Natural killer cell (primary cell): ENCODE measurements at regions not wholly inside any gene's neighbourhood (a gene's known extent, or its start where the extent isn't known, plus 50 kb on each side); places are given as distances from the start of the nearest gene placed in this dataset.

Source experiments
- ATAC-seq, 3 donors: fragments of 150-1000 bp in 2 of 3; fragments of 200-7000 bp in 1 of 3; cut with Tn5 transposase; 1 replicate in 1 of 3; 2 replicates in 2 of 3; pipeline ENCODE4 v1.10.0; 2021; ENCODE audit warnings: mild to moderate bottlenecking in 2 of 3, moderate library complexity in 2 of 3
- DNase-seq, 2 donors: peaks; one replicate each; pipeline versions ENCODE4 v3.0.0 to v3.0.0-alpha.2; 2013 to 2021; ENCODE audit warnings: mixed read lengths in 1 of 2
- H3K27ac ChIP-seq: one replicate; pipeline ENCODE4 v1.5.1; 2013; ENCODE audit warnings: mild to moderate bottlenecking, low read length
- H3K27me3 ChIP-seq: one replicate; pipeline ENCODE4 v1.6.1; 2013; ENCODE audit warnings: low read length; ENCODE audit not compliant: control insufficient read depth, insufficient read depth
- H3K36me3 ChIP-seq: one replicate; pipeline ENCODE4 v1.6.1; 2013; ENCODE audit warnings: low read length; ENCODE audit not compliant: control insufficient read depth, insufficient read depth
- H3K4me1 ChIP-seq: one replicate; pipeline ENCODE4 v1.6.1; 2013; ENCODE audit warnings: low read length; ENCODE audit not compliant: control insufficient read depth, insufficient read depth
- H3K4me3 ChIP-seq: one replicate; pipeline ENCODE4 v1.5.1; 2013; ENCODE audit warnings: low read length
- H3K9me3 ChIP-seq: one replicate; pipeline ENCODE4 v1.6.1; 2013; ENCODE audit warnings: low read length; ENCODE audit not compliant: control insufficient read depth, insufficient read depth
- H3K27ac Mint-ChIP-seq, 2 donors: one replicate each; pipeline ENCODE4 v1.8.0; 2022; ENCODE audit warnings: mild to moderate bottlenecking in 2 of 2, mixed read lengths in 2 of 2, moderate library complexity in 1 of 2
- H3K27me3 Mint-ChIP-seq, 2 donors: one replicate each; pipeline ENCODE4 v1.8.0; 2022; ENCODE audit warnings: low read depth in 2 of 2, mixed read lengths in 2 of 2
- H3K36me3 Mint-ChIP-seq: one replicate; pipeline ENCODE4 v1.8.0; 2022; ENCODE audit warnings: mixed read lengths
- H3K4me1 Mint-ChIP-seq, 2 donors: one replicate each; pipeline ENCODE4 v1.8.0; 2022; ENCODE audit warnings: mixed read lengths in 2 of 2
- H3K4me3 Mint-ChIP-seq: one replicate; pipeline ENCODE4 v1.8.0; 2022; ENCODE audit warnings: mild to moderate bottlenecking, moderate library complexity, mixed read lengths
- H3K9me3 Mint-ChIP-seq, 2 donors: one replicate each; pipeline ENCODE4 v1.8.0; 2022; ENCODE audit warnings: mixed read lengths in 2 of 2
- WGBS: methylation state at CpG from one replicate; pipeline ENCODE4 v1.1.7; 2013; ENCODE audit warnings: missing lambda C conversion rate; ENCODE audit not compliant: insufficient coverage; 5-methylcytosine and 5-hydroxymethylcytosine counted together
- intact Hi-C: fragments of 100-400 bp; cut with micrococcal nuclease; formaldehyde crosslinking; loops from one replicate; pipeline ENCODE4 v1.14.2; 2022
- TF ChIP-seq, protein P1 (sequence below): fragments of 200-600 bp; IDR thresholded peaks from one replicate; pipeline ENCODE4 v1.8.0; 2022; ENCODE audit warnings: antibody characterized with exemption

DNA sequence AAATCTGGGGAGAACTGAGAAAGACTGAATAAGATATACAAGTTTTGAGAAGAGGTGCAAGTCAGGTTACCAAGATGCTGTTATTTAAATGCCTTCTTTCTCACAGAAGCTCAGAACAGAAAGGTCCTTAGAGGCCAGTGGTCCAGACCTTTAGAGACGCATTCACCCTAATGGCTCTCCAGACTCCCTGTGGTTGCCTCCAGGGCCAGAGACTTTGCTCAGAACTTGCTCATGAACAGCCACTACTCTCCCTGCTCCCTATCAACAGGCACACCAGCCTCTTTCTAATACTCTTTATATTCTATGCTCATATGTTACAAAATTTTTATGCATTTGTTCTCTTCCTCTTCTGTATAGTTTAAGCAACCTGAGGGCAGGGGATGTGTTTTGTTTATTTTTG is 349.0 kb upstream of the TNP1 start:
- intact Hi-C loops = no loop called here
- TF ChIP-seq, protein P1, sequence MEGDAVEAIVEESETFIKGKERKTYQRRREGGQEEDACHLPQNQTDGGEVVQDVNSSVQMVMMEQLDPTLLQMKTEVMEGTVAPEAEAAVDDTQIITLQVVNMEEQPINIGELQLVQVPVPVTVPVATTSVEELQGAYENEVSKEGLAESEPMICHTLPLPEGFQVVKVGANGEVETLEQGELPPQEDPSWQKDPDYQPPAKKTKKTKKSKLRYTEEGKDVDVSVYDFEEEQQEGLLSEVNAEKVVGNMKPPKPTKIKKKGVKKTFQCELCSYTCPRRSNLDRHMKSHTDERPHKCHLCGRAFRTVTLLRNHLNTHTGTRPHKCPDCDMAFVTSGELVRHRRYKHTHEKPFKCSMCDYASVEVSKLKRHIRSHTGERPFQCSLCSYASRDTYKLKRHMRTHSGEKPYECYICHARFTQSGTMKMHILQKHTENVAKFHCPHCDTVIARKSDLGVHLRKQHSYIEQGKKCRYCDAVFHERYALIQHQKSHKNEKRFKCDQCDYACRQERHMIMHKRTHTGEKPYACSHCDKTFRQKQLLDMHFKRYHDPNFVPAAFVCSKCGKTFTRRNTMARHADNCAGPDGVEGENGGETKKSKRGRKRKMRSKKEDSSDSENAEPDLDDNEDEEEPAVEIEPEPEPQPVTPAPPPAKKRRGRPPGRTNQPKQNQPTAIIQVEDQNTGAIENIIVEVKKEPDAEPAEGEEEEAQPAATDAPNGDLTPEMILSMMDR = no peak
- no peaks in the 10 kb centered on the region for H3K36me3 Mint-ChIP-seq

DNA sequence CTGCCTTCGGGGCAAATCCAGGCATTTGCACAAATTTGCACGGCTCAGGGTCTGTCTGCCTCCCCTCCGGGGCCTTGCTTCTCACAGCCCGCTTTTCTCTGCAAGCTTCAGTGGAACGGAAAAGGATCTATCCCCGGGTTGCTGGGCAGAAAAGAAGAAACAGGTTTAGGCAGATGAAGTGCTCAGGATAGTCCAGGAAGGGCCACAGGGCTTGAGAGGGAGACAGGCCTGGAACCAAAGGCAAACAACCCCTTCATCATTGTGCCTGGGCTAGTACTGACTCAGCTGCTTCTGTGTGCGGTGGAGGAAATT is 347.8 kb upstream of the TNP1 start:
- Mint-ChIP-seq H3K27ac (no peak overlapping the region), H3K27me3 (peaks cover 29 to 44% of the 10 kb centered on the region in 2 donors), H3K36me3 (peaks cover 10% of the 10 kb centered on the region), H3K9me3 (no peaks in the 10 kb centered on the region), H3K4me3 (no peak overlapping the region), H3K4me1 (no peaks in the 10 kb centered on the region)
- intact Hi-C loops = no loop called here
- H3K27me3 ChIP-seq = no peaks in the 10 kb centered on the region
- TF ChIP-seq, protein P1 = no peak
- H3K9me3 ChIP-seq = no peaks in the 10 kb centered on the region
- H3K27ac ChIP-seq = no peak overlapping the region
- no peaks in the 10 kb centered on the region for H3K36me3 ChIP-seq
- ATAC-seq = no peak
- DNase-seq = no peak
- WGBS = 87% methylated on average over 7 of the region's 7 CpGs
- H3K4me1 ChIP-seq = no peaks in the 10 kb centered on the region
- H3K4me3 ChIP-seq = no peak overlapping the region

More for the DNA sequence above, 349.0 kb upstream of the TNP1 start:
- ATAC-seq (no peak), DNase-seq (no peak)
- H3K4me3 Mint-ChIP-seq = no peak overlapping the region
- Histone ChIP-seq H3K9me3 (no peaks in the 10 kb centered on the region), H3K4me3 (no peak overlapping the region), H3K4me1 (no peaks in the 10 kb centered on the region), H3K27me3 (no peaks in the 10 kb centered on the region), H3K27ac (no peak overlapping the region), H3K36me3 (no peaks in the 10 kb centered on the region)
- H3K4me1 Mint-ChIP-seq = no peaks in the 10 kb centered on the region
- peaks cover 22 to 34% of the 10 kb centered on the region in 2 donors for H3K27me3 Mint-ChIP-seq
- no peak overlapping the region for H3K27ac Mint-ChIP-seq
- 91% methylated on average over 1 of the region's 1 CpG for WGBS
- no peaks in the 10 kb centered on the region for H3K9me3 Mint-ChIP-seq

DNA sequence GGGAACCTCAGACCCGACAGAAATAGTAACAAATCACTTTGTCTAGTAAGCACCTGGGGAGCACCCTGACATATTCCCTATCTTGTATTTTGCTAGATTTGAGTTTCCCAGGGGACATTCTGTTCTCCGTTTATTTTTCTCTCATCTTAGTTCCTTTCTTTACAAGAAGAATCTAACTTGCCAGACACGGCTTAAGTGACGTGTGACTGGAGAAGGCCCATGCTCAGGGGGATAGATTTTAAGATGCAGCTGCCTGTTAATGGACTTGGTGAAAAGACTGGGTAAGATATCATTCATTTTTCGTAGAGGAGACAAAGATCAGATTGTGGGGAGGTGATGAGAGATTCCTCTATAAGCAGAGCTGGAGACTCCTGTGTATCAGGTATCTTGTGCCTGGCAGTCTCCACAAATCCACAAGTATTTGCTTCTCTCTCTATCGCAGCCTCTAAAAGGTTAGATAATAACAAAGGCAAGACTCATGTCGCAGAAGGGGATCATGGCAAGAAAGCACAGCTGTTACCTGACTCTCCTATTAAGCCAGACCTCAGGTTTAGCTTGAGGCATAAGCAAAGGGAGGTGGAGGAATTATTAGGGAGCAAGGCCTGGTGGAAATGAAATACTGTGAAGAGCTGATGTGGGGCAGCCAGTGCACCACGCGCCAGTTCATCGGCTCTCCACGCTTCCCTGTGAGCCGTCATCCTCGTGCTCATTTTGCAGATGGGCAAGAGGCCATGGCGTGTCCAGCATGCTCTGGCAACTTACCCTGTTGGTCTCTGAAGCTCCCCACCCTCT is 347.2 kb upstream of the TNP1 start:
- no peak overlapping the region for H3K4me3 Mint-ChIP-seq
- intact Hi-C loops = no loop called here
- no peak for DNase-seq
- peaks cover 28 to 44% of the 10 kb centered on the region in 2 donors for H3K27me3 Mint-ChIP-seq
- 91% methylated on average over 14 of the region's 14 CpGs for WGBS
- Histone ChIP-seq H3K4me1 (no peaks in the 10 kb centered on the region), H3K9me3 (no peaks in the 10 kb centered on the region), H3K27me3 (no peaks in the 10 kb centered on the region), H3K4me3 (no peak overlapping the region), H3K27ac (no peak overlapping the region), H3K36me3 (no peaks in the 10 kb centered on the region)
- peaks cover 10% of the 10 kb centered on the region for H3K36me3 Mint-ChIP-seq
- H3K27ac Mint-ChIP-seq = no peak overlapping the region
- no peaks in the 10 kb centered on the region for H3K9me3 Mint-ChIP-seq
- H3K4me1 Mint-ChIP-seq = no peaks in the 10 kb centered on the region
- ATAC-seq = no peak
- TF ChIP-seq, protein P1 = no peak
